ENCODE measurements at regions not wholly inside any gene's neighbourhood (a gene's known extent, or its start where the extent isn't known, plus 50 kb on each side); places are given as distances from the start of the nearest gene placed in this dataset.

GRCh38 chr6:163820171-163820570 is 405.7 kb downstream of the QKI start:
- TF ChIP-seq CTCF (IDR thresholded peaks at IDR 0.05; ENCODE audit: low read depth, low read length, poor library complexity, severe bottlenecking): no peak
- TF ChIP-seq EZH2phosphoT487 (IDR thresholded peaks at IDR 0.05; ENCODE audit: borderline replicate concordance, low read length): no peak
- Histone ChIP-seq H4K20me1 (ENCODE audit: control insufficient read depth, insufficient read depth, low read depth, low read length) (no peaks in the 10 kb centered on the region), H3K36me3 (ENCODE audit: control insufficient read depth, low read length) (no peaks in the 10 kb centered on the region), H3K27ac (ENCODE audit: low read depth, low read length) (no peak overlapping the region), H3K27me3 (ENCODE audit: control insufficient read depth, low read length) (no peaks in the 10 kb centered on the region), H3K9me2 (replicated peaks; ENCODE audit: control insufficient read depth, low read length) (no peaks in the 10 kb centered on the region), H3F3A (ENCODE audit: control insufficient read depth, insufficient read depth) (no peaks in the 10 kb centered on the region), H3K4me1 (ENCODE audit: control insufficient read depth, low read length) (peaks cover 2% of the 10 kb centered on the region), H3K4me2 (ENCODE audit: low read length) (no peak overlapping the region), H3K79me2 (ENCODE audit: control insufficient read depth, low read length) (no peaks in the 10 kb centered on the region), H3K4me3 (ENCODE audit: low read length) (no peak overlapping the region), H3K9me3 (ENCODE audit: control insufficient read depth, insufficient read depth, low read length) (no peaks in the 10 kb centered on the region)

- H3K36me3 ChIP-seq (ENCODE audit: control insufficient read depth, low read length): no peaks in the 10 kb centered on the region
- H3K4me1 ChIP-seq (ENCODE audit: control insufficient read depth, low read length): peaks cover 16% of the 10 kb centered on the region
- H3K27me3 ChIP-seq (ENCODE audit: control insufficient read depth, low read length): no peaks in the 10 kb centered on the region
- no peaks in the 10 kb centered on the region for H3K9me3 ChIP-seq (ENCODE audit: control insufficient read depth, insufficient read depth, low read length)
- no peak overlapping the region for H3K4me3 ChIP-seq (ENCODE audit: low read length)
- TF ChIP-seq EZH2phosphoT487 (IDR thresholded peaks at IDR 0.05; ENCODE audit: borderline replicate concordance, low read length) (no peak), CTCF (IDR thresholded peaks at IDR 0.05; ENCODE audit: low read depth, low read length, poor library complexity, severe bottlenecking) (no peak)
- H4K20me1 ChIP-seq (ENCODE audit: control insufficient read depth, insufficient read depth, low read depth, low read length): no peaks in the 10 kb centered on the region
- no peaks in the 10 kb centered on the region for H3K79me2 ChIP-seq (ENCODE audit: control insufficient read depth, low read length)
- no peaks in the 10 kb centered on the region for H3K9me2 ChIP-seq (replicated peaks; ENCODE audit: control insufficient read depth, low read length)
- H3K4me2 ChIP-seq (ENCODE audit: low read length): no peak overlapping the region
- H3K27ac ChIP-seq (ENCODE audit: low read depth, low read length): no peak overlapping the region
- no peaks in the 10 kb centered on the region for H3F3A ChIP-seq (ENCODE audit: control insufficient read depth, insufficient read depth)
Measured at GRCh38 chr6:163818719-163819118, 404.2 kb downstream of the QKI start.

- no peak overlapping the region for H3K27ac ChIP-seq (ENCODE audit: low read depth, low read length)
- H3K27me3 ChIP-seq (ENCODE audit: control insufficient read depth, low read length): no peaks in the 10 kb centered on the region
- no peaks in the 10 kb centered on the region for H4K20me1 ChIP-seq (ENCODE audit: control insufficient read depth, insufficient read depth, low read depth, low read length)
- H3F3A ChIP-seq (ENCODE audit: control insufficient read depth, insufficient read depth): no peaks in the 10 kb centered on the region
- H3K4me2 ChIP-seq (ENCODE audit: low read length): no peak overlapping the region
- no peak overlapping the region for H3K4me3 ChIP-seq (ENCODE audit: low read length)
- TF ChIP-seq EZH2phosphoT487 (IDR thresholded peaks at IDR 0.05; ENCODE audit: borderline replicate concordance, low read length) (no peak), CTCF (IDR thresholded peaks at IDR 0.05; ENCODE audit: low read depth, low read length, poor library complexity, severe bottlenecking) (no peak)
- no peaks in the 10 kb centered on the region for H3K9me2 ChIP-seq (replicated peaks; ENCODE audit: control insufficient read depth, low read length)
- peaks cover 16% of the 10 kb centered on the region for H3K4me1 ChIP-seq (ENCODE audit: control insufficient read depth, low read length)
- no peaks in the 10 kb centered on the region for H3K79me2 ChIP-seq (ENCODE audit: control insufficient read depth, low read length)
- H3K36me3 ChIP-seq (ENCODE audit: control insufficient read depth, low read length): no peaks in the 10 kb centered on the region
- H3K9me3 ChIP-seq (ENCODE audit: control insufficient read depth, insufficient read depth, low read length): no peaks in the 10 kb centered on the region
Measured at GRCh38 chr6:163816441-163816840, 401.9 kb downstream of the QKI start.

GRCh38 chr6:163815796-163816195 is 401.3 kb downstream of the QKI start:
- no peak overlapping the region for H3K4me3 ChIP-seq (ENCODE audit: low read length)
- no peaks in the 10 kb centered on the region for H3K27me3 ChIP-seq (ENCODE audit: control insufficient read depth, low read length)
- H3K36me3 ChIP-seq (ENCODE audit: control insufficient read depth, low read length): no peaks in the 10 kb centered on the region
- H3K9me3 ChIP-seq (ENCODE audit: control insufficient read depth, insufficient read depth, low read length): no peaks in the 10 kb centered on the region
- peaks cover 16% of the 10 kb centered on the region for H3K4me1 ChIP-seq (ENCODE audit: control insufficient read depth, low read length)
- no peak overlapping the region for H3K27ac ChIP-seq (ENCODE audit: low read depth, low read length)
- H3K4me2 ChIP-seq (ENCODE audit: low read length): no peak overlapping the region
- no peaks in the 10 kb centered on the region for H3K79me2 ChIP-seq (ENCODE audit: control insufficient read depth, low read length)
- H3F3A ChIP-seq (ENCODE audit: control insufficient read depth, insufficient read depth): no peaks in the 10 kb centered on the region
- H4K20me1 ChIP-seq (ENCODE audit: control insufficient read depth, insufficient read depth, low read depth, low read length): no peaks in the 10 kb centered on the region
- H3K9me2 ChIP-seq (replicated peaks; ENCODE audit: control insufficient read depth, low read length): no peaks in the 10 kb centered on the region
- TF ChIP-seq EZH2phosphoT487 (IDR thresholded peaks at IDR 0.05; ENCODE audit: borderline replicate concordance, low read length): no peak
- no peak for TF ChIP-seq CTCF (IDR thresholded peaks at IDR 0.05; ENCODE audit: low read depth, low read length, poor library complexity, severe bottlenecking)
